ENCODE measurements at regions not wholly inside any gene's neighbourhood (a gene's known extent, or its start where the extent isn't known, plus 50 kb on each side); places are given as distances from the start of the nearest gene placed in this dataset.

GRCh38 chr3:29186982-29187725 lies 93.7 kb upstream of the RBMS3 start:
- no peak for DNase-seq (ENCODE audit: low read depth)

GRCh38 chr3:29189328-29189727 lies 91.5 kb upstream of the RBMS3 start:
- DNase-seq (ENCODE audit: low read depth) = no peak

- DNase-seq (ENCODE audit: low read depth) = no peak
Observed at GRCh38 chr3:29194139-29194538, 86.7 kb upstream of the RBMS3 start.

- no peak for DNase-seq (ENCODE audit: low read depth)
Observed at GRCh38 chr3:29195056-29195455, 85.8 kb upstream of the RBMS3 start.

- DNase-seq (ENCODE audit: low read depth) = no peak
Observed at GRCh38 chr3:29201604-29202003, 79.3 kb upstream of the RBMS3 start.

GRCh38 chr3:29202378-29202777 lies 78.5 kb upstream of the RBMS3 start:
- no peak for DNase-seq (ENCODE audit: low read depth)

GRCh38 chr3:29203851-29204250 lies 77.0 kb upstream of the RBMS3 start:
- no peak for DNase-seq (ENCODE audit: low read depth)

- no peak for DNase-seq (ENCODE audit: low read depth)
Observed at GRCh38 chr3:29207427-29207826, 73.4 kb upstream of the RBMS3 start.

- DNase-seq (ENCODE audit: low read depth) = no peak
Observed at GRCh38 chr3:29212789-29213433, 68.0 kb upstream of the RBMS3 start.

- no peak for DNase-seq (ENCODE audit: low read depth)
Observed at GRCh38 chr3:29214009-29214658, 66.7 kb upstream of the RBMS3 start.

GRCh38 chr3:29215948-29216347 lies 64.9 kb upstream of the RBMS3 start:
- DNase-seq (ENCODE audit: low read depth) = no peak

GRCh38 chr3:29226706-29227105 lies 54.2 kb upstream of the RBMS3 start:
- DNase-seq (ENCODE audit: low read depth) = no peak

- no peak for DNase-seq (ENCODE audit: low read depth)
Observed at GRCh38 chr3:29227307-29227706, 53.6 kb upstream of the RBMS3 start.
